Forelimb muscle (tissue), 1 donor: ENCODE measurements at regions not wholly inside any gene's neighbourhood (a gene's known extent, or its start where the extent isn't known, plus 50 kb on each side); places are given as distances from the start of the nearest gene placed in this dataset.

Experiments
- DNase-seq: peaks from one replicate; pipeline ENCODE4 v3.0.0-alpha.2; 2013; ENCODE audit warnings: low read depth

DNA sequence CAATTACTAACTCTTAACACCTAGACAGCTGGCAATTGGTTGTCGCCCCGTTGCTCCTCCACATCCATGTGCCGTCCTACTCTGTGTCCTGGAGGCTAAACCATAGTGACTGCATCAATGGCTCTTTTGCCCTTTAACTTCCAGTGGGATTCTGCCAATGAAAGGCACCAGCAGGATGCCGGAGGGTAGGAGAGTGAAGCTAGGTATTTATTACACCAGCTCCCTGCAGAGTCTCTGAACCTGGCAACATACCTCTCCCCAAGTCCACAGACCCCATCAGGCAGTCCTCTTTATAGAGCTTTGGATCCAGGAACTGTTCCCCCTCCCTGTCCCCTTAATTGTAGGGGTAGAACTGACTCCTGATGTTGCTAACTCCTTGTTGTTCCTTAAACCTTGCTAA, 426.8 kb downstream of the HNRNPD start:
- no peak for DNase-seq

DNA sequence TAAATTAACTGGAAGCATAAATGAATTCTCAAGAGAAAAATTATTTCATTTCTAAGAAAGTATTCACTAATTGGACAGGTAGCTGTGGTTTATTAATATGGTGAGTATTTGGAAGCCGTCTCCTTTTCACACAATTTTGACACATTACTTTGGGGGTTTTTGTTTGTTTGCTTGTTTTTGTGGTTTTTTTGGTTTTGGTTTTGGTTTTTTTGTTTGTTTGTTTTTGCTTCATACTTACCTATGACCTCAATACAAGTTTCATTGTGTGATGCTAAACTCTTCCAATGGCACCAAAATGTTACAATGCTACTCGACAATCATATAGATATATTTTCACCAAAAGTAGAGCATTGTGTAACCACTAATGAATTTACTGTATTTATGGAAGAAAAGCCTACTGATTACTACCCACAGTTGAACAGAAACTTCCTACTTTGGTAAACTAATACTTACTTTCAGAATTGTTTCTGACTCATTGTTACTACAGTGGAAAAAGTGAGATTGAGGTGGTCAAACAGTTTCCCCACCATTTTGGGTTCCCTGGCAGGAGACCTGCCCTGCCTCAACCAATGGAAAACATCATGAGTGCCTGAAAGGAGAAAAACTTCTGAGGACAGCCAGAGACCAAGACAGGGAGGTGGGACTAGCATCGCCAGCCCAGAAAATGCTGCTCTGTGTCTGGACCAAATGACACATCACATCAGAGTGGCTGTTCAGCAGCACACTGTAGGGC, 443.1 kb downstream of the HNRNPD start:
- no peak for DNase-seq

GRCh38 chr4:81923140-81923539, 450.7 kb downstream of the HNRNPD start:
- DNase-seq = no peak

DNA sequence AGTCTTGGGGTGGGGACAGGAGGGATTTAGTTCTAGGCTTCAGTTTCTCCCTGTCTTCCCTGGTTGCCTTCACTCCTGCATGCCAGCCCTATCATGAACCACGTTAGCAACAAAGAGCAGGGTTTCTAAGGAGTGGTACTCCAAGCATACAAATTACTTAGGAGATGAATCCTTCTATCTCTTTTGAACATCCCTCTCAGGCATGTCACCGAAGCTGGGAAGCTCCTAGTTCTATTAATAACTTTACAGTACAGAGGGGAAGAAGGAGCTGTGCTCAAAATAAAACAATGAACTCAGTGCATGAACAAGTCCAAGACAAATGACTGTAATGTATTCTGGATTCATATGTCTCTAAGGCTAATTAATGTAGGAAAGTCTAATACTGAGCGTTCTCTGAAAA, 450.6 kb upstream of the RASGEF1B start:
- no peak for DNase-seq

DNA sequence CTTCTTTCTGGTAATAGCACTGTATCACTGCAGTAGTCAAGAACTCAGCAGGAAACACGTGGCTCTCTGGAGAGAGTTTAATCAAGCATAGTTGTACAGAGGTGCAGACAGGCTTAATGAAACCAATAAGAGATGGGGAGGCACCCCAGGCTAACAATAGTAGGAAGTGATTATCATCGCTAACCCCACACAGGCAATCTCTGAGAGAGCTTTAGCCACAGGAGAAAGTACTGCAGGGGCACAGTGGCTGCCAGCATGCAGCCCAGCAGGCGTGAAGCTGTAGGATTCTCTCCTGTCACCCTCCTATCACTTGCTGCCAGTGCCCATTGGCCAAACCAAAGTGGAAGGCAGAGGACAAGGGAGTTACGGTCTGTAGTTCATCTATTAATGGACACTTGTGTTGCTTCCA, 450.0 kb upstream of the RASGEF1B start:
- peak; percentile 25 for DNase-seq

DNA sequence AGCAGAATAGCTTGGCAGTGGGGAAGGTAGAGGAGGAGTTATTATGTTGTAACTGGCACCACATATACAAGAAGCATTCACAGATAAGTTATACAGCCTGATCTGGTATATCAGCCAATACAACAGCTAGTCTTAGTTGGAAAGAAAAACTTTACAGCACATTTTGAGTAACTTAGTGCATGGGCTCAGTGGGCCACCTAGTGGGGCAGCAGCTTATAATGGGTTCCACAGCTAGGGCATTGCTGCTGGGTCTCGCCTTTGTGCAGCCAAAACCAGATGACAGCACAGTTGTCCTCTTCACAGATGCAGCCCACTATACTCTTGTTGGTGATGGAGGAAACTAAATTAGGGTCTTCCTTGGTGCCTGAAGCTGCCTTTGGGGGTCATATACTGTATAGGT, 448.1 kb upstream of the RASGEF1B start:
- no peak for DNase-seq

- DNase-seq = no peak
Measured at GRCh38 chr4:81919223-81919622, 447.5 kb upstream of the RASGEF1B start.

- DNase-seq = no peak
Measured at GRCh38 chr4:81915430-81915829, 443.7 kb upstream of the RASGEF1B start.

GRCh38 chr4:81914623-81915022, 442.9 kb upstream of the RASGEF1B start:
- DNase-seq = no peak

GRCh38 chr4:81913427-81913879, 441.7 kb upstream of the RASGEF1B start:
- DNase-seq = no peak

GRCh38 chr4:81912376-81913030, 440.8 kb upstream of the RASGEF1B start:
- no peak for DNase-seq

GRCh38 chr4:81906905-81907304, 435.2 kb upstream of the RASGEF1B start:
- DNase-seq = no peak

- DNase-seq = no peak
Measured at GRCh38 chr4:81905971-81906370, 434.3 kb upstream of the RASGEF1B start.

- no peak for DNase-seq
Measured at GRCh38 chr4:81904121-81904520, 432.4 kb upstream of the RASGEF1B start.

- DNase-seq = no peak
Measured at GRCh38 chr4:81903212-81903611, 431.5 kb upstream of the RASGEF1B start.

DNA sequence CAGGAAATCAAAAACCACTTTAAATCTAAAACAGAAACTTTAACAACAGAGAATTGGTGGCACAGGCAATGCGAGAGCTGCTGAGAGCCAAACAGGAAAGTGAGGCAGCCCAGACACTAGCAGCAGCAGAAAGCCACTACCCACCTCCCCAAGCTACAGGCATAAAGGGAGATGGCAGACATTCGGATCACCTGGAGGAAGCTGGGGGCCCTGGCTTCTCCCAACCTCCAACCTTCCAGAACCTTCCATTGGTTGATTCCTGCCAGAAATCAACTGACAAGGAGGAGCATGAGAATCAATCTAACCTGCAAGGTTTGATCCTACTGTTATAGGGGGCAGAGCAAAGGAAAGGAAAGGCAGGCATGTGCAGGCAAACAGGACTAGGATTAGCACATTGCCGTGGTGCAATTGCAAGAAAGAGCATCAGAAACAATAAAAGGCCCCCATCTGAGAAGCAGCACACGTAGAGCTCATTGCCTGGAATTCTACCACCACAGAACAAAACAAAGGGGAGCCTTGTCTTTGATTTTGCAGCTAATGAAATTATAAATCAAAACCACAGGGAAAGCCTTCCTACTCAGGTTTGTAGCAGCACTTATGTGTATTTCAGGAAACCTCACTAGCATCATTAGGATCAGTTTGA, 427.3 kb upstream of the RASGEF1B start:
- no peak for DNase-seq

- no peak for DNase-seq
Measured at GRCh38 chr4:81896936-81897335, 425.2 kb upstream of the RASGEF1B start.

DNA sequence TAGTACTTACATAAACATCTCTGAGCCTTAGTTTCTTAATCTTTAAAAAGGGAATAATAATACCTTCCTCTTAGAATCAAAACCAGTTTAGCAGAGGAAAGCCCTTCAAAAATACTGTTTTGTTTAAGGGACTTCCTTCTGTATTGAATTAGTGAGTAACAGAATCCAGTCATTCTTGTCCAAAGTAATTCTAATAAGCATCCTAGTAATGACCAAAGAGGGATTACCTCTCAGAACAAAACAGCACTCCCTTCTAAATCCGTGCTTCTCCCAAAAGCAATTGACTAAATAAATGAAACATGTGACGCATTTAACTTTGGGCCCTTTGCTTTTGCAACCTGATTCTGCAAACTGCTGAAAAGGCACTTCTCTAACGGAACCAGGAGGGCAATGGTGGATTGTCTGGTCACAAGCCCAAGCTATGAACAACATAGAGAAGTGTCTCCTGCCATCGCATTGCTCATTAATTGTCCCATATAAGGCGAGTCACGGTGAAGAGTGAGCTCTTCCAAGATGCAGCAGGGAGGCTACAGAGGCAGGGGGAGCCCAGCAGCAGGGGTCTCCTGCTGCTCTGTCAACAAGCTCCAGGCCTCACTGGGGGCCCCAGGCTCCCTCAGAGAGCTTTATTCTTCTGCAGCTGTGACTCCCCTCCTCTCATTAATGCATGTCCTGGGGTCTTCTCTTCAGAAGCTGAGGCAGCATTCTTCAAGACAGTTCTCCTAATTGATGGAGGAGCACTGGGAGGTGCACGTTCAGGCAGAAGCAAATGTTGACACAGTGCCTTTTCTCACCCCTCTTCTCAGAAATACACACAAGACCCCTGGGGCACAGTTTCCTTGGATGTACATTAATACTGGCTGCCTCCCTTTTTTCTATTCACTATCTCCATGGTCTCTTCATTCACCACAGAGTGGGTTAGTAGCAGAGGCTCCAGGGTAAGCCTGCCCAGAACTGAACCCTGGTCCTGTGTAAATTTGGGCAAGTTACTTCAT, 419.6 kb upstream of the RASGEF1B start:
- no peak for DNase-seq

GRCh38 chr4:81884986-81885385, 413.3 kb upstream of the RASGEF1B start:
- no peak for DNase-seq

GRCh38 chr4:81883530-81884450, 412.1 kb upstream of the RASGEF1B start:
- no peak for DNase-seq

DNA sequence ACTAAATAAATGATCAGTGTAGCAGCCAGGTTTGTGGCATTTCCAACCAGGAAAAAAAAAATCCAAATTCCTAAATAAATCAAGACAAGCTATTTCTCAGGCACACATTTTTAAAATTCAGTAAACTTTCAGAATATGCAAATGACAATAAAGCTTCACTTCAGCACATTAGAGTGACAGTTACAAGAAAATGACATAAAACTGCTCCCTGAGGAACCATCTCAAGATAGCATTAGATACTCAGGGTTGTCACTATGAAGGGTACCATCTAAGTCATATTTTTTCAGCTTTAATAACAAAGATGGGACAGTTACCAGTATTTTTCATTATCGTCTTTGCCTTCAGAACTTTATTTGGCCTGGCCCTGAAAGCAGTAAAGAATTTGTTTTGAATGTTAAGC, 411.3 kb upstream of the RASGEF1B start:
- no peak for DNase-seq
